Activated CD4-positive, alpha-beta T cell treated with anti-CD3 and anti-CD28 coated beads, Interleukin-2, Interleukin-4, amounts not matched to agents 100 ng/mL and 50 ng/mL, durations not matched to agents 16 hours and 8 hours (primary cell): ENCODE measurements at regions not wholly inside any gene's neighbourhood (a gene's known extent, or its start where the extent isn't known, plus 50 kb on each side); places are given as distances from the start of the nearest gene placed in this dataset.

Experiments used
- DNase-seq: peaks from one replicate; pipeline ENCODE4 v3.0.0-alpha.2; 2020; ENCODE audit warnings: low spot score

DNA sequence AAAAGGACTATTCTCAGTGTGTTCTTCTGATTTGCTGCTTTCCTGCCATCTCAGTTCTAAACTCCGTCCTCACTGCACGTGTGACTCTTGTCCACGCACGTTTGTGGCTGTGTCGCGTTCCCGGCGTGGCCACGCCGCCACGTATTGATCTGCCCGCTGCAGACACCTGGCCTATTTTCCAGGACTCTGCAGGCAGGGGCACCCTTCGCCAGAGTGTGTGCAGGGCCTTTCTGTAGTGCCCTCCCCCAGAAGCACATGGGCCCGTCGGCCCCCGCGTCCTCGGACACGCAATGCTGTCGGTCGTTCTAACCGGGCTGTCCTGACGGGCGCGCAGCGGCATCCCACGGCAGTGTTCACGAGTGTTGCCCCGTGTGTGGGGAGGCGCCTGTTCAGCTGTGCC, 87.6 kb downstream of the YTHDF1 start:
- DNase-seq = no peak

DNA sequence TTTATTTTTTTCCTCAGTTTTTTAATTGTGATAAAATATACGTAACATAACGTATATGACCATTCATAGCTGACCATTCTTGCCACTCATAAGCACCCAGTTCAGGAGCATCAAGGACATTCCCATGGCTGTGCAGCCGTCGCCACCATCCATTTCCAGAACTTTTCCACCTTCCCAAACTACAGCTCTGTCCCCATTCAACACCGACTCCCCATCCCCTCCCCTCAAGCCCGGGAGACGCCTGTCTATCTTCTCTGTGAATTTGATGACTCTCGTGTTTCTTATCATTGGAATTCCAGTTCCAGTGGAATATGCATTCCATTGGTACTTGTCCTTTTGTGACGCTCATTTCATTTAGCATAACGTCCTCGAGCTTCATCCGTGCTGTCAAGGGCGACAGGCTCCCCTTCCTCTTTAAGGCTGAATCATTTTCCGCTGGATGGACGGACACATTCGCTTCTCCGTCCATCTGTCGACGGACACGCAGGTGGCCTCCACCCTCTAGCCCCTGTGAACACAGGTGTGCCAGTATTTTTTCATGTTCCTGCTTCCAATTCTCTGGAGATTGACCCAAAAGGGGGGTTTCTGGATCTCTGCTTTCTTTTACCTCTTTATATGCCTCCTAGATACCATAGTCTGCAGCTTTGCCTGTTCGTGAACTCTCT, 88.1 kb downstream of the YTHDF1 start:
- no peak for DNase-seq

DNA sequence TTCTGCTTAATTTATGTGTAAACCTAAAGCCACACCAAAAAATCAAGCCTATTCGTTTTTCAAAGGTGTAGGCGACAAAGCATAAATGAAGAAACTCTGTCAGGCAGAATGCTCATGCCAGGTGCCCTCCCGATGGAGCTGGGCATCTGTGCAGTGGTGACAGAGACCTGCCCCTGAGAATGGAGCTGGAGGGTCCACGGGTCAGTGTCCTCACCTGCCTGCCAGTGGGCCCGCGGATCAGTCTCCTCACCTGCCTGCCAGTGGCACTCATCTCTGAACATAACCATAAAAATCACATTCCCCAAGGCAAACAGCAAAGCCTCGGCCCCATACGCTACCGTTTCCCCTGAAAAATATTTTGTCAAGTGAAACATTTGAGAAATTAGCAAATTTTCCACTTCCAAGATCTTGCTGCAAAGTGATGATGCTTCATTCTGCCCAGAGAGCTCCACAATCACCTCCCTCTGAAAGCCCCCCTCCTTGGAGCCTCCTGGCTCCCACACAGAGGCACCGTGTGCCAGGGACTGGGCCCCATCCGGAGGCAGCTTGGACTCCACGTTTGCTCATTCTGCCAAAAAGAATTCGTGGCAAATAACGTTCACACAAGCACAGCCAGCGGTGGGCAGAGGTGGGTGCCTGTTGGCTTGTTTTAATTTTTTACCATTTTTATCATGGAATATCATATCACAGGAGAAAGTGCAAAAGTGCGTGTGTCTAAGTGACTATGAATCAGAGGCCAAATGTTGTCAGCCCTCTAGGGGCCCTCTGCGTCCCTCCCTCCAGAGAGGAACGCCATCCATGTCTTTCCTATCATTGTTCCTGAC, 88.8 kb downstream of the YTHDF1 start:
- DNase-seq = no peak

DNA sequence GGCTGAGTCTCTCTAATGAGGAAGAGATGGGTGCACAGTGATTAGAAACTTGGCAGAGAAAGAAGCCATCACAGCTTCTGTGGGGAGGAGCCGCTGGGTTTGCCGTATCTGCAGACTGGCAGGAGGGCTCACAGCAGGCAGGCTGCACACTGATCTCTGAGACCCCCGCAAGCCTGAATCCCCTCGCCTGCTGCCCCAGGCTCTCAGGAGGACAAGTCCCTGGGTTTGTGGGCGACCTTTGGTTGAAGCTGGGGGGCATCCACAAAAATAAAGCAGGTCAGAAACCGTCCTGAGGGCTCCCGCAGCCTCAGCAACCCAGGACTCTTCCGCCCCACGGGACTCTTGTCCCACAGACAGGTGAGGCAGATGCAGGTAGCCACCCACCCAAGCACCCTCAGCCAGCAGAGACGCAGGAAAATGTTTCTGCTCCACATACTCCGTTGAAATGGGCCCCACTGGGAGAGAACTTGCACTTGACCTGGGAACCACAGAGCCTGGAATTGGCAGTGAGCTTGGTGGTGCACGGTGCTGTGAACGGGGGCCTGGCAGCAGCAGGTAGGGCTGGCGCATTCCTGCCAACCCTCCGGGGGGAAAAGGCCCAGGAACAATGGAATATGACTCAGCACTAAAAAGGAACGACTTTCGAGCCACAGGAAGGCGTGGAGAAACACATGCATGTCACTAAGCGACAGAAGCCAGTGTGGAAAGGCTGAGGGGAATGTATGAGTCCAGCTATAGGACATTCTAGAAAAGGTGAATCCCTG, 89.9 kb downstream of the YTHDF1 start:
- no peak for DNase-seq

DNA sequence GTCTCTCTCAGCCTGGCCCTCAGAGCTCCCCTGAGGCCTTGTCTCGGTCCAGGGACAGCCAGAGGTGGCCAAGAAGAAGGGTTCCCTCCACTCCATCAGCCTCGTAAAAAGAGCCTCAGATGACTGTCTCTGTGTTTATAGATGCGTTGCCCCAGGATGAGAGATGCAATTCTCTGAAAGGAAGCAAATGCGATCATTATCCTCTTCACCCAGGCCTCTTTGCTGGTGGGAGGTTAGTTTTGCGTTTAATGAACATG, 90.4 kb downstream of the YTHDF1 start:
- DNase-seq = no peak

DNA sequence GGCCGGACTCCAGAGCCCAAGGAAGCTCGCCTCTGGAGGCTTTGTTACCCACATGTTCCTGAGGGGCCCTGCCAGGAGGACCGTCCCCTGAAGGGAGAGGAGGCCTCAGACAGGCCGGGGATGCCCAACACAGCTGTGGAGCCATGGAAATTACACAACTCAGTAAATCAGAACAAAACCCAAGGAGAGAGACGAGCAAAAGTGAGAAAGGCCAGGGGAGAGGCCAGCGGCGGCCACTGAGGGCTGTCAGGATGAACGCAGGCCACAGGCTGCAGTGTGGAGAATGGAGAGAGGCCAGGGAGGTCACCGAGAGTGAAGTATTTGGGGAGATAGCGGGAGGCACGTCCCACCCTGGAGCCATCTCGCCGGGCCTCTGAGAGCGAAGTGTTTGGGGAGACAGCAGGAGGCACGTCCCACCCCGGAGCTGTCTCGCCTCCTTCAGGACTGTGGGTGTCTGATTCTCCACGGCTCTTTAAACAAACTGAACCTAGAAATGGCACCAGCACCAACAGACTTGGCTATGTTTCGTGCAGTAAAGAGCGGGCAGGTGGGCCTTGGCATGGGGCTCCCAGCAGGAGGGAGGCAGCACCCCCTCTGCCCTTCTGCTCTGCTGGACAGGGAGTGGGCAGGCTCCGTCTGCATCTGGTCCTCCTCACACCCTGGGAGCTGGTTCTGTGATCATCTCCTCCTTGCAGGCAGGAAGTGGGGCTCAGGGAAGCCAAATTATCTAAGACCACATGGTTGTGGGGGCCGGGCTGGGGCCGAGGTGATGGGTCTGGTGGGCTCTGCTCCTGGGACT, 91.0 kb downstream of the YTHDF1 start:
- DNase-seq = no peak

DNA sequence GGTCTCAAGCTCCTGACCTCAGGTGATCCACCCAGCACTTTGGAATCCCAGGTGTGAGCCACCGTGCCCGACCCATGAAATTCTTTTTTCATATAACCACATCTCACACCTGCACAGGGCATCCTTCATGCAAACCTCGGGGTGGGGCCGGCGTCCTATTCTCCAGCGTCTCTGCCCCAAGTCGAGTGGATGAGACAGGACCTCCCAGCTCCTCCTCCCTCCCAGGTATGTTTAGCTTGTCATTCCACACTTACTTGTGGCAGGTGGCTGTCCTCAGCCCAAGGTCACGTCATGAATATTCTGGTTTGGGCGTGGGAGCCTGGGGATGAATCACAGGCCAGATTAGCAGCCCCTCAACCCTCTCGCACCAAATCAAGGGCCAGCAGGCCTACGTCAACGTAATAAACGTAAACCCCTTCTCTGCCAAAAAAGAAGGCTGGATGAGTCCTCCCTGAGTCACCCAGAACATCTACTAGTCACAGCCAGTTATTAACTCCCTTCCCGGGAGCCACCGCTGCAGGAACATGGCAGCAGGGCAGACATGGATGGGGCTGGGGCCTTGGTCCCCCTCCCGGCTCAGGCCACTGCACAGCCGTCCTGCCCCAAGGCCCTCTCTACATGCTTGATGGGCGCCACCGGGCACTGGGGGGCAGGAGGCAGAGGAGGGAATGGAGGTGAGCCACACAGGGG, 91.7 kb downstream of the YTHDF1 start:
- DNase-seq = no peak

DNA sequence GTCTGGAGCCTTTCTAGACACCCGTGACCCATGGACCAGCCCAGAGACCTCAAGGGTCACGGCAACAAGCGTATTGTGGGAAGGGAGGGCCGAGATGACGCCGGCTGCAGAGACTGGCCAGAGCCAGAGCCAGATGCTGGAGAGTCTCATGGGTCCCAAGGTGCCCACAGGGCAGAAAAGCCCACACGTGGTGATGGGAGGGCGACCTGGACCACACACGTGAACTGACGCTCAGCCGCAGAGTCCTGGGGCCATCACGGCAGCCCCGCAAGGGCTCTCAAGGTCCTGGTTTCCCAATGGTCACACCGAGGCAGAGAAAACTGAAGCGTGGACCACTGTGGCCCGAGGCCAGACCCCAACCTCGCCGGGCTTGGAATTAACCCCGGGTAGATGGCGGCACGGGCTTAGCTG, 92.6 kb downstream of the YTHDF1 start:
- no peak for DNase-seq

DNA sequence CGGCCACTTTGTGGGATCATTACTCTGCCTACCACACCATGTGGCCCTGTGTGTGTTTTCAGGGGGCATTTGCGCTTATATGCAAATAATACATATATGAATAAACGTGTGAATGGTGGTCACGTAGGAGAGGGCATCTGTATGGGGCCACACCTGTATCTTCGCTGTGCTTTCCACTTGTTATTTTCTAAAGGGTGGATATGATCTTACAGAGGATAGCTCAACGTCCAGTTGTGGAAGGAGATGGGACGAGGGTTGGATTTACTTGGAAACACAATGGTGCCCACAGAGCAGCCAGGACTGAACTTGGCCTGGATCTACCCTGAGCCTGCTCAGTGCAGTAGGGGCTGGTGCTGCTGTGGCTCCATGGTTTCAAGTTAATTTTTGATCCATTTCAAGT, 93.3 kb downstream of the YTHDF1 start:
- DNase-seq = no peak

DNA sequence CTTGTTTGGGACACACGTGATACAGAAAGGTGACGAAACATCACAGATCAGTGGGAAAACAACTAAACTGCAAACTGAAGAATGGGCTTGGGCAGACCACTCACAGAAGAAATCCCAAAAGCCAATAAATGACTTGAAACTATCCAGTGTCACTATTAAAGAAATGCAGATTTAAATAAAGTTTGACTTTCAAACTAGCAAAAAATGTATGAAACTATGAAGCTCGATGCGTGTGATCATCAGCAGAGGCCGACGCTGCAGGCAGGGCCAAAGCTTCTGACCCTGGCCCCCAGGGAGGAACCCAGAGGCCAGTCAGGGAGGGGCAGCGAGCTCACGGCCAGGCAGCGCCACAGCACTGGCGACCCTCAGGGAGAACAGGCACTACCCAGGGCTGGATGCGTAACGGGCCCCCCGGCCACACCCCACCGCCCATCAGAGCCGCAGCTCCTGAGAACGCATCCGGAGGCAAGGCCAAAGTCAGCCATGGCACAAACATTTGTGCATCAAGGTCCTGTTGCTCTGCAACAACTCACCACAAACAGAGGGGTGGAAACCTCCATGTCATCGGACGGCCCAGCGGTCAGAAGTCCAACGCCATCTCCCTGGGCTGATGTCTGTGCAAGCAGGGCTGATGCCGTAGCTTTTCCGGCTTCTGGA, 94.1 kb downstream of the YTHDF1 start:
- no peak for DNase-seq

DNA sequence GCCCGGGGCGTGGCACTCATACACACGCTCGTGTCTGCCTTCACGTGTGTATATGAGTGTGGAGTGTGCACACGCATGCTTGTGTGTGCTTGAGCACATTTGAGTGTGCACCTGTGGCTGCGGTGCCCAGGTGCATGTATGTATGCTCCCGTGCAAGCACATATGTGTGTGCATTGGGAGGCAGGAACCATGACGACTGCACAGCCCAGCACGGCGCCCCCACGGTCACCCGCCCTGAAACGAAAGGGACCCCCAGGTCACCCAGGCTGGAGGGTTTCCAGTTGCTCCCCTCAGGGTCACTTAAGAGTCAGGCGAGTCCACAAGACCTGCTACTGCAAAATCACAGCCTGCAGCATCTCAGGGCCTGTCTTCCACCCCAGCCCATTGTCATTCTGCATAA, 94.7 kb downstream of the YTHDF1 start:
- no peak for DNase-seq

DNA sequence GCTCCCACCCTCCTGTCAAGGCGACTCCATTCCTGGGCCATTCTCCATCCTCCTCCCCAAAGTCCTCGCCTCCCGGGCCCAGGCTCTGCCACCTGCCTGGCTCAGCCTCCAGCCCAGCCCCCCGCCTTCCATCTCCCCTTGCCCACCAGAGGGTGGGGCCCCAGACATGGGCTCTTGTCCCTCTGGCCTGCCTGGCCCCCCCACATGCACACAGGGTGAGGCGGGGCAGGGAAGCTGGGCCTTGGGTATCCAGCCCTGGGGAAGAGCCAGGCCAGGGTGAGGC, 95.2 kb downstream of the YTHDF1 start:
- DNase-seq = no peak

DNA sequence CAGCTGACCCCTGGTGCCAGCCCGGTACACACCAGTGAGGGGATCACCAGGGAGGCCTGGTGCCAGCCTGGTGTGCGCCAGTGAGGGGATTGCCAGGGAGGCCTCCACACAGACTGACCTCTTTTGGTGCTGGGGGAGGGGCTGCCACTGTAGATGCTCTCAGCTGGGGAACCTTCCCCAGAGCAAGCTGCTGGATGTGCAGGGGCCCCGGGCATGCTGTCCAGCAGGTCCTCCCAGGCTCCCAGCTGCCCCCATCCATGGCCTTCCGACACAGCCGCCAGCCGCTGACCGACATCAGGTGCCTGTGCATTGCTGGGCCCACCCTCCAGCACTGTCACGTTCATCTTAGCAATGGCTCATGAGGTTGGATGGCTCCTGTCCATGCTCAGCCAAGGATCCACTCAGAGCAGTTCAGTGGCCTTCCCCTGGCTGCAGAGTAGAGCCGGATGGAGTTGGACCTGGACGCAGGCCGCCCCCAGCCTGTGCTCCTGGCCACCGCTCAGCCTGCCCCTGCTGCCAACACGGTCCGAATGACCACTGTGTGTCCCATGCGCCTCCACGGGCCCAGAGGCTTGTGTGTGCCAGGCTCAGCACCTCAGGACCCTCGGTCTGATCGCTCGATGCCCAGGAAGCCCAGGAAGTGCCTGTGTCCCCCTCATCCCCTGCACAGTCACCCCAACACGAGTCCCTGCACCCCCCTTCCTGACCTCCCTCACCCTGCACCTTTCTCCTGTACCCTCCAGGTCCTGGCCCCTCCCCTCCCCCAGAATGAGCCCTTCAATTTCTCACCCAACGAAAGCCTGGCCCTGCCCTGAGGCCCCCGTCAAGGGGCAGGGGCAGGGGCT, 95.7 kb downstream of the YTHDF1 start:
- no peak for DNase-seq

DNA sequence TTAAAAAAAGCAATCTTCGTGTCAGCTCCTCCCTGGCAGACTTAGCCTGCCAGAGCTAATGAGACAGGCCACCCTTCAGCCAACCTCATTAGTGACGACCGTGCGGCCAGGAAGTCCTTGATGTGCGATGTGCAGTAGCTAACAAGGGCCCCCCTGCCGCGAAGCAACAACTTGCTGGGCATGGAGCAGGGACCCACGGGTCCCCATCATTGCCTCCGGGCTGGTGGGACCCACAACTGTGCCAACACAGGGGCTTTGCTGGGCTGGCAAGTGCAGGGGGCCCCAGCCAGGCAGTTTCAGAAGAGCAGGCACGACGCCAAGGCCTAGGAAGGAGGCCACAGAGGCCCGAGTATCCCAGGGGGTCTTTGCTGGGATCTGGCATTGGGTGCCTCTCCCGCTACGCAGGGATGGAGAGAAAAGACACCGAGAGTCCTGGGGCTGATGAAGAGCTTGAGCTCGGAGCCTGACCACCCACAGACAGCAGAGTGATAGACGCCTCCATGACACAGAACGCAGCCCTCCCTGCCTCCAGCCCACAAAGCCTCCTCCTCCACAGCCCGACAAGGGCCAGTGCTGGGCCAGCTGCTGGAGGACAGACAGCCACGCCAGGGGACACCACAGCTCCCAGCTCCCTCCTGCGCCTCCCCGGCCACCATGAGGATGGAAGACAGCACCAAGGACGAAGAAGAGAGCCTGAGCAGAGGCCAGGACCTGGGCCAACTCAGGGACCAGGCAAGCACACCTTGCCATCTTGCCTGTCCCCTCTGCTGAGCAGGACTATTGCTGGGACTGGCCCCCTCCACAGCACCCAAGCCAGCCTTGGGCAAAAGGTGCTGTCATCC, 96.6 kb downstream of the YTHDF1 start:
- DNase-seq = no peak

DNA sequence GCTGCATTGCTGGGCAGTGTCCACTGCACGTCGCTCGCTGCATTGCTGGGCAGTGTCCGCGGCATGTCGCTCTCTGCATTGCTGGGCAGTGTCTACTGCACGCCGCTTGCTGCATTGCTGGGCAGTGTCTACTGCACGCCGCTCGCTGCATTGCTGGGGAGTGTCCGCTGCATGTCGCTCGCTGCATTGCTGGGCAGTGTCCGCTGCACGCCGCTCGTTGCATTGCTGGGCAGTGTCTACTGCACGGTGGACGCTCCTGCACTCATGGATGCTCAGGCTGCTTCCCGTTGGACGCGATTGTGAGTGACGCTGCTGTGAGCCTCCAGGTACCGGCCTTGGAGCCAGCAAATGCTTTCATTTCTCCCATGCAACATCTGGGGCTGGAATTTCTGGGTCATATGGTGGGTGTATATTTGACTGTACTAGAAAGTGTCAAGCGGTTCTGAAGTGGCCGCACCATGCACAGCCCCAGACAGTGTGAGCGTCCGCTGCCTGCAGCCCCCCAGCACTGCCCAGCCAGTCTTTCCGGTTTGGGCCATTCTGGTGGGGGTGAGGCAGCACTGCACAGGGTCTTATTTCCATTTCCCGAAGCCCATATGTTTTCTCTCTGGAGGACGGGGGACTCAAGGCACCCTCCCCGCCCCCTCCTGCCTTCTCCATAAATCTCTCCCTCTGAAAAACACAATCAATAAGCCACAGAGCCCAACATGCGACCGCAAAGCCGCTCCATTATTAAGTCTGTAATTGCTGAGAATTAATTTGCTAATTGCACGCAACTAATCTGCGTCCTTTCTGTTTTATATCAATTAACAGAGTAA, 97.4 kb downstream of the YTHDF1 start:
- no peak for DNase-seq

DNA sequence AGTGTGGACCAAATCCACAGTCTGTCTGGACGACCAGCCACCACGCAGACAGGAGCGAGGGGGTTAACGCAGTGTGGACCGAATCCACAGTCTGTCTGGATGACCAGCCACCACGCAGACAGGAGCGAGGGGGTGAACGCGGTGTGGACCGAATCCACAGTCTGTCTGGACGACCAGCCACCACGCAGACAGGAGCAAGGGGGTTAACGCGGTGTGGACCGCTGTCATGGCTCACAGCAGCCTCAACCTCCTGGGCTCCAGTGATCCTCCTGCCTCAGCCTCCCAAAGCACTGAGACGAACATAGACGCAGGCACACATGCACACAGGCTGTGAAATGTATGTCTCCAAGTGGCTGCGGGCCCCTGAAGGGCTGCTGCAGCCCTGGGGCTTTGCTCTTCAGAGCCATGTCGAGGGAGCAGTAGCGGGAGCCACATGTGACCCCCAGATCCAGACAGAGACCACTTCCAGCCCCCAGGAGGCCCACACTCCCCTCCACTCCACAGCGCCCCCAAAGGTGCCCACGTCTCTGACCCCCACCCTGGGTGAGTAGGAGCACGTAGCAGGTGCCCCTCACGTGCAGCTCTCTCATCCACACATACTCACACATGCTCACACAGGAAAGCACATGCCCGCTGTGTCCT, 98.1 kb downstream of the YTHDF1 start:
- no peak for DNase-seq

DNA sequence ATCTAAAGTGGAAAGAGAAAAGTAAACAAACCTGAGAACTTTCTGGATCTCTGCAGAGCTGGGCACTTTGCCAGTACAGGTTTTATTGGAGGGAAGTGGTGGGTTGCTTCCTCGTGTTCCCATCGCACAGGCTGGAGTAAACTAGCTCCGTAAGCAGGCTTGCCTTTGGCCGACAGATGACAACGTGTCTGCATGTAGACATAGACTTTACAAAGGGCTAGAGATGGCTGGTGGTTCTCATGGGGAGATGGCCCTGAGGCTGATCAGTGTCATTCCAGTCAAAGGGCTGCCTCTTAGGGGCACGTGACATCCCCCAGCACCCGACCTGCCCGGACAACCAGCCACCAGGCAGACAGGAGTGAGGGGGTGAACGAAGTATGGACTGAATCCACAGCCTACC, 98.8 kb downstream of the YTHDF1 start:
- no peak for DNase-seq

DNA sequence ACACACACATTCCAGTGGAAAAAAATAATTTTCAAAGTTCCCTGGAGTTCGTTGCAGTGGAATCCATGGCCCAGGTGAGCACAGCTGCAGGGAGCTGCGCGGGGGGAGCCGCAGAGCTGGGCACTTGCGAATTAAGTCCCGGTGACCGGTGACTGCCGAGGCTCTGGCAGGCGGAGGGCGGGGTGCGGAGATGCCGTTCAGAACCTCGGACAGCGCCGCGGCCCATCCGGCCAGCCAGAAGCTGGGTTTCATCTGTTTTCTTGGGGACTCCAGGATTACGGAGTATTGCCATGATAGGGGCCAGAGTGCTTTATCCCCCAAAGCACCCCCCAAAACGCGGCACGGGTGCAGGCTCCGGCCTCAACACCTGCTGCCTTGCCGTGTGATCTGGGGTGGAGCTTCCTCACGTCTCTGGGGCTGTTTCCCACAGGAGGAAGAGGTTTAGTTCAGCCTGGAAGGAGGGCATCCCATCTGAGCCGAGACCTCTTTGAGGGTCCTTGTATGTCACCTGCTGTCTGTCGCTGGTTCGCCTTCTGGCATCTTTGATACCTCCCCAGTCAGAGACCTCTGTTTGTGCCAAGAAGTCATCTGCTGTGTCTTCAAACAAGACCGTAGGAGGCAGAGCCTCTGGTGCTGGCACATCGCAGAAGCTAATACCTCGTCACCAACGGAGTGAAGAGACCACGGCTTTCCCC, 99.4 kb downstream of the YTHDF1 start:
- DNase-seq = no peak
